DND-41 (cell line): ENCODE measurements at regions not wholly inside any gene's neighbourhood (a gene's known extent, or its start where the extent isn't known, plus 50 kb on each side); places are given as distances from the start of the nearest gene placed in this dataset.

Source experiments
- CTCF ChIP-seq: IDR thresholded peaks from 2 replicates; pipeline ENCODE4 v1.5.1; 2012; ENCODE audit warnings: borderline replicate concordance, low read length, moderate library complexity, mild to moderate bottlenecking; ENCODE audit not compliant: poor library complexity, severe bottlenecking; ENCODE audit errors: extremely low read depth
- EZH2 ChIP-seq: IDR thresholded peaks from 3 replicates; pipeline ENCODE4 v1.6.1; 2012; ENCODE audit warnings: borderline replicate concordance, low read depth, mild to moderate bottlenecking, moderate library complexity, low read length, inconsistent platforms; ENCODE audit not compliant: severe bottlenecking

- TF ChIP-seq CTCF = peak; percentile 93
- no peak for TF ChIP-seq EZH2
Measured at GRCh38 chr14:76647697-76648298, 113.5 kb upstream of the VASH1 start.
